Tibial nerve (tissue), 4 donors: ENCODE measurements at regions not wholly inside any gene's neighbourhood (a gene's known extent, or its start where the extent isn't known, plus 50 kb on each side); places are given as distances from the start of the nearest gene placed in this dataset.

Source experiments
- EP300 ChIP-seq, 2 donors: sonication (generic); formaldehyde crosslinking; IDR thresholded peaks; one replicate each; pipeline ENCODE4 v1.6.1; 2017; ENCODE audit warnings: antibody characterized with exemption in 2 of 2, mild to moderate bottlenecking in 1 of 2
- POLR2A ChIP-seq, 2 donors: fragments of 450-650 bp; IDR thresholded peaks; one replicate each; pipeline ENCODE4 v1.6.1; 2017; ENCODE audit warnings: antibody characterized with exemption in 2 of 2, mild to moderate bottlenecking in 2 of 2, moderate library complexity in 2 of 2
- TF ChIP-seq, protein P1 (sequence below), 5 experiments: fragments of 200-600 bp in 3 of 5; fragments of 450-650 bp in 2 of 5; sonication (generic) in 3 of 5; IDR thresholded peaks; one replicate each; pipeline ENCODE4 v1.5.1; 2016 to 2019; ENCODE audit warnings: antibody characterized with exemption in 5 of 5, mild to moderate bottlenecking in 3 of 5, moderate library complexity in 2 of 5

DNA sequence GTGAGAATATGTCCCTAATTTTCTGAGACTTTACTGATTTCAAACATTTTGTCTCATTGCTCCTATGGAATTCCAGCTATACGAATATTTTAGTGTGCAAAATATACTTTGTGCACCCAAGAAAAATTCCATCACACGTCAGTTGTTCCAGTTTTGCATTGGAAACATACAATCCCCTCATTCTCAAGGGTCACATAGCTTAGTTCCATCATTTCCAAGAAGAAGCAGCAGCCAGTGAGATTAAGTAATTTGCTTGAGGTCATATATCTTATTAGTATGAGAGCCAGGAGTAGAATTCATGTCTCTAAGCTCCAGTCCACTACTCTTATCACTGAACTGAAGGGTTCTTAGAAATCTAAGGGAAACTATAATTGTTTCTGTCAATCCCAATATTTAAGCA lies 746.7 kb upstream of the C9orf72 start:
- TF ChIP-seq, protein P1, sequence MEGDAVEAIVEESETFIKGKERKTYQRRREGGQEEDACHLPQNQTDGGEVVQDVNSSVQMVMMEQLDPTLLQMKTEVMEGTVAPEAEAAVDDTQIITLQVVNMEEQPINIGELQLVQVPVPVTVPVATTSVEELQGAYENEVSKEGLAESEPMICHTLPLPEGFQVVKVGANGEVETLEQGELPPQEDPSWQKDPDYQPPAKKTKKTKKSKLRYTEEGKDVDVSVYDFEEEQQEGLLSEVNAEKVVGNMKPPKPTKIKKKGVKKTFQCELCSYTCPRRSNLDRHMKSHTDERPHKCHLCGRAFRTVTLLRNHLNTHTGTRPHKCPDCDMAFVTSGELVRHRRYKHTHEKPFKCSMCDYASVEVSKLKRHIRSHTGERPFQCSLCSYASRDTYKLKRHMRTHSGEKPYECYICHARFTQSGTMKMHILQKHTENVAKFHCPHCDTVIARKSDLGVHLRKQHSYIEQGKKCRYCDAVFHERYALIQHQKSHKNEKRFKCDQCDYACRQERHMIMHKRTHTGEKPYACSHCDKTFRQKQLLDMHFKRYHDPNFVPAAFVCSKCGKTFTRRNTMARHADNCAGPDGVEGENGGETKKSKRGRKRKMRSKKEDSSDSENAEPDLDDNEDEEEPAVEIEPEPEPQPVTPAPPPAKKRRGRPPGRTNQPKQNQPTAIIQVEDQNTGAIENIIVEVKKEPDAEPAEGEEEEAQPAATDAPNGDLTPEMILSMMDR (IDR thresholded peaks at IDR 0.05), result no peak
- TF ChIP-seq POLR2A (IDR thresholded peaks at IDR 0.05) (no peak), EP300 (IDR thresholded peaks at IDR 0.05) (no peak)
